H9 (cell line): ENCODE measurements at regions not wholly inside any gene's neighbourhood (a gene's known extent, or its start where the extent isn't known, plus 50 kb on each side); places are given as distances from the start of the nearest gene placed in this dataset.

Experiments used
- DNase-seq: peaks from one replicate; pipeline ENCODE4 v3.0.0-alpha.2; 2017
- H2AFZ ChIP-seq: one replicate; pipeline ENCODE4 v1.6.1; 2013; ENCODE audit warnings: mild to moderate bottlenecking, low read length, control low read depth, moderate library complexity
- H2AK5ac ChIP-seq: 2 replicates; pipeline ENCODE4 v1.6.1; 2013; ENCODE audit warnings: low read length, control low read depth, mixed read lengths; ENCODE audit not compliant: insufficient read length
- H2BK120ac ChIP-seq: one replicate; pipeline ENCODE4 v1.6.1; 2013; ENCODE audit warnings: low read depth, mild to moderate bottlenecking, low read length, control low read depth, inconsistent platforms; ENCODE audit not compliant: poor library complexity, severe bottlenecking
- H2BK12ac ChIP-seq: 2 replicates; pipeline ENCODE4 v1.6.1; 2013; ENCODE audit warnings: low read length, control low read depth, mixed read lengths, low read depth; ENCODE audit not compliant: insufficient read length
- H2BK15ac ChIP-seq: 2 replicates; pipeline ENCODE4 v1.6.1; 2013; ENCODE audit warnings: low read depth, low read length, control low read depth
- H2BK20ac ChIP-seq: one replicate; pipeline ENCODE4 v1.6.1; 2013; ENCODE audit warnings: low read depth, mild to moderate bottlenecking, low read length, control low read depth, inconsistent platforms; ENCODE audit not compliant: poor library complexity, severe bottlenecking
- H2BK5ac ChIP-seq: 2 replicates; pipeline ENCODE4 v1.6.1; 2013; ENCODE audit warnings: low read length, control low read depth, mixed read lengths; ENCODE audit not compliant: insufficient read length
- H3K14ac ChIP-seq: 2 replicates; pipeline ENCODE4 v1.6.1; 2013; ENCODE audit warnings: low read length, control low read depth; ENCODE audit not compliant: insufficient read depth
- H3K18ac ChIP-seq: 2 replicates; pipeline ENCODE4 v1.6.1; 2013; ENCODE audit warnings: low read depth, mild to moderate bottlenecking, mixed read lengths, low read length, control low read depth; ENCODE audit not compliant: insufficient read length
- H3K23ac ChIP-seq: 2 replicates; pipeline ENCODE4 v1.6.1; 2013; ENCODE audit warnings: low read length, control low read depth, mixed read lengths, low read depth; ENCODE audit not compliant: insufficient read length
- H3K23me2 ChIP-seq: 2 replicates; pipeline ENCODE4 v1.6.1; 2013; ENCODE audit warnings: low read depth, mild to moderate bottlenecking, mixed read lengths, low read length, control low read depth; ENCODE audit not compliant: insufficient read length, poor library complexity, severe bottlenecking
- H3K27ac ChIP-seq: 2 replicates; pipeline ENCODE4 v1.5.1; 2013; ENCODE audit warnings: low read length, control low read depth, mixed read lengths, low read depth; ENCODE audit not compliant: insufficient read length
- H3K27me3 ChIP-seq: 2 replicates; pipeline ENCODE4 v1.6.1; 2013; ENCODE audit warnings: low read length, control low read depth, inconsistent platforms; ENCODE audit not compliant: insufficient read depth
- H3K4ac ChIP-seq: 2 replicates; pipeline ENCODE4 v1.6.1; 2013; ENCODE audit warnings: low read depth, mild to moderate bottlenecking, control low read depth, inconsistent platforms, low read length, moderate library complexity
- H3K4me1 ChIP-seq: 2 replicates; pipeline ENCODE4 v1.6.1; 2013; ENCODE audit warnings: low read length, control low read depth, inconsistent platforms; ENCODE audit not compliant: insufficient read depth
- H3K4me2 ChIP-seq: 2 replicates; pipeline ENCODE4 v1.6.1; 2013; ENCODE audit warnings: low read length, control low read depth, mixed read lengths; ENCODE audit not compliant: insufficient read length, insufficient read depth
- H3K56ac ChIP-seq: 2 replicates; pipeline ENCODE4 v1.6.1; 2013; ENCODE audit warnings: low read depth, mild to moderate bottlenecking, mixed read lengths, low read length, control low read depth; ENCODE audit not compliant: insufficient read length
- H3K79me1 ChIP-seq: 2 replicates; pipeline ENCODE4 v1.6.1; 2013; ENCODE audit warnings: low read depth, mild to moderate bottlenecking, moderate library complexity, low read length, control low read depth, inconsistent platforms; ENCODE audit not compliant: insufficient read depth, poor library complexity, severe bottlenecking
- H3K79me2 ChIP-seq: 2 replicates; pipeline ENCODE4 v1.6.1; 2013; ENCODE audit warnings: low read length, control low read depth, inconsistent platforms; ENCODE audit not compliant: insufficient read depth
- H3K9ac ChIP-seq: 2 replicates; pipeline ENCODE4 v1.6.1; 2013; ENCODE audit warnings: low read length, control low read depth, mixed read lengths; ENCODE audit not compliant: insufficient read length; ENCODE audit errors: extremely low read depth
- H3K9me3 ChIP-seq: one replicate; pipeline ENCODE4 v1.6.1; 2013; ENCODE audit warnings: low read depth, low read length, inconsistent platforms; ENCODE audit not compliant: control insufficient read depth
- H3T11ph ChIP-seq: one replicate; pipeline ENCODE4 v1.6.1; 2013; ENCODE audit warnings: mild to moderate bottlenecking, low read length, control low read depth, inconsistent platforms
- H4K20me1 ChIP-seq: one replicate; pipeline ENCODE4 v1.6.1; 2013; ENCODE audit not compliant: control insufficient read depth, insufficient read length, insufficient read depth
- H4K5ac ChIP-seq: 2 replicates; pipeline ENCODE4 v1.6.1; 2013; ENCODE audit warnings: low read depth, mild to moderate bottlenecking, mixed read lengths, low read length, control low read depth; ENCODE audit not compliant: insufficient read length
- H4K8ac ChIP-seq: replicated peaks from 2 replicates; pipeline ENCODE4 v1.6.1; 2013; ENCODE audit warnings: low read length, control low read depth, mixed read lengths, low read depth; ENCODE audit not compliant: insufficient read length
- H4K91ac ChIP-seq: 2 replicates; pipeline ENCODE4 v1.6.1; 2013; ENCODE audit warnings: low read depth, mild to moderate bottlenecking, moderate library complexity, mixed read lengths, low read length, control low read depth; ENCODE audit not compliant: insufficient read length
- H3K27ac Mint-ChIP-seq, 3 experiments: 2 replicates in 2 of 3; 3 replicates in 1 of 3; pipeline ENCODE4 v1.8.0; 2020 to 2021; ENCODE audit warnings: mixed read lengths in 3 of 3, mild to moderate bottlenecking in 1 of 3, moderate library complexity in 1 of 3
- H3K27me3 Mint-ChIP-seq: 2 replicates; pipeline ENCODE4 v1.8.0; 2021; ENCODE audit warnings: low read depth, mild to moderate bottlenecking, moderate library complexity, mixed read lengths
- H3K36me3 Mint-ChIP-seq, 3 experiments: 2 replicates in 2 of 3; 3 replicates in 1 of 3; pipeline ENCODE4 v1.8.0; 2020 to 2021; ENCODE audit warnings: low read depth in 3 of 3, mixed read lengths in 3 of 3; ENCODE audit not compliant: insufficient read depth in 1 of 3
- H3K4me1 Mint-ChIP-seq, 2 experiments: 2 replicates each; pipeline ENCODE4 v1.8.0; 2020; ENCODE audit warnings: mixed read lengths in 2 of 2
- H3K4me3 Mint-ChIP-seq, 2 experiments: 2 replicates in 1 of 2; 3 replicates in 1 of 2; pipeline ENCODE4 v1.8.0; 2020 to 2021; ENCODE audit warnings: mild to moderate bottlenecking in 2 of 2, mixed read lengths in 2 of 2, moderate library complexity in 1 of 2
- H3K9me3 Mint-ChIP-seq, 2 experiments: 2 replicates in 1 of 2; 3 replicates in 1 of 2; pipeline ENCODE4 v1.8.0; 2020; ENCODE audit warnings: mild to moderate bottlenecking in 2 of 2, mixed read lengths in 2 of 2, moderate library complexity in 1 of 2
- WGBS: extraction: QIAGEN DNeasy Blood & Tissue Kit; methylation state at CpG from one replicate; pipeline ENCODE4 v1.1.7; 2013; ENCODE audit warnings: missing lambda C conversion rate, low lambda C conversion rate, mixed read lengths; ENCODE audit not compliant: insufficient read length; ENCODE audit errors: extremely low coverage; 5-methylcytosine and 5-hydroxymethylcytosine counted together
- TF ChIP-seq, protein P1 (sequence below): fragments of 200-600 bp; sonication (generic); conservative IDR thresholded peaks from 3 replicates; pipeline ENCODE4 v1.8.0; 2021; ENCODE audit warnings: antibody characterized with exemption, mild to moderate bottlenecking

DNA sequence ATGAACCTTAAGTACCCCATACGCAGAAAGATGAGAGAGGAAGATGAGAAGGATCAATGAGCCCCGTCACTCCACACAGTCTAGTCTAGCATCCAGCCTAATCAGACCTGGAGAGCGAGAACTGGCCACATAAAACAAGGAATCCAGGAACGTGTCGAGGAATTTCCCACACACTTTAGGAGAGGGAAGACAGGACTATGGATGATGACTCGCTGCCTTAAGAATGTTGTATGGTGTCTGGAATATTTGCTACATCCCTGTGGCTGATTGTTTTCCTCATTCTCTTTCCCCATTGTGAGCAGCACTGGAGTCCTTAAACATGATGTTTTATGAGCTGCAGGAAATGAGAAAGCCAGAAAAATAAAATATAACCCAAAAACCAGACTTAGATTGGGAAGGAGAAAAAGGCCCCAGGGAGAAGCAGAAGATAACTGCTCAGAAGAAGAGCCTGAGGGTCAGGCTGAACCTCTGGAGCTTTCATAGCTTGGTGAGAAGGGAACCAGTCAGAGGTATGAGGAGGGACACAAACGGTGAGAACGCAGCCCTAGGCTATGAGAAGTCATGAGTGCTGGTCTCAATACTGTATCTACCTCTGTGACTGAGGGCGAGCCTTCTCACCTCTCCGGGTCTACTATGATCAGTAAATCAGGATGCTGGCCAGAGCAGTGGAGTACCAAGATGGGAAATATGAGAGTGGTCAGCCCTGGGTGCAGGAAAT, 139.5 kb upstream of the NOCT start:
- Histone ChIP-seq H2BK5ac (no peak overlapping the region), H3K27ac (no peak overlapping the region), H3K23ac (no peak overlapping the region), H3K79me1 (no peaks in the 10 kb centered on the region), H2BK120ac (no peak overlapping the region), H2BK20ac (no peak overlapping the region), H4K20me1 (no peaks in the 10 kb centered on the region), H3K4me2 (no peak overlapping the region), H2AFZ (no peak overlapping the region), H3K23me2 (no peaks in the 10 kb centered on the region), H3K14ac (no peak overlapping the region), H4K5ac (no peak overlapping the region), H3K9me3 (no peaks in the 10 kb centered on the region), H2BK12ac (no peak overlapping the region), H3K4ac (no peak overlapping the region), H3T11ph (no peak overlapping the region), H3K27me3 (no peaks in the 10 kb centered on the region), H3K9ac (no peak overlapping the region), H4K91ac (no peak overlapping the region), H2BK15ac (no peak overlapping the region), H4K8ac (no peak overlapping the region), H3K4me1 (no peaks in the 10 kb centered on the region), H3K79me2 (no peaks in the 10 kb centered on the region), H3K18ac (no peak overlapping the region), H3K56ac (no peak overlapping the region), H2AK5ac (no peak overlapping the region)
- Mint-ChIP-seq H3K4me1 (peaks cover 4 to 9% of the 10 kb centered on the region in 2 experiments), H3K27ac (no peak overlapping the region), H3K36me3 (peaks cover 0 to 2% (median 0%) of the 10 kb centered on the region in 3 experiments; a peak in 2 of 7 replicates), H3K27me3 (peaks cover 2% of the 10 kb centered on the region; the same call in 1 of the 2 replicates), H3K9me3 (peaks cover 2 to 3% of the 10 kb centered on the region in 2 experiments; a peak in 4 of 5 replicates), H3K4me3 (no peak overlapping the region)
- WGBS = no CpG with 5 or more reads among the region's 10 CpGs
- TF ChIP-seq, protein P1, sequence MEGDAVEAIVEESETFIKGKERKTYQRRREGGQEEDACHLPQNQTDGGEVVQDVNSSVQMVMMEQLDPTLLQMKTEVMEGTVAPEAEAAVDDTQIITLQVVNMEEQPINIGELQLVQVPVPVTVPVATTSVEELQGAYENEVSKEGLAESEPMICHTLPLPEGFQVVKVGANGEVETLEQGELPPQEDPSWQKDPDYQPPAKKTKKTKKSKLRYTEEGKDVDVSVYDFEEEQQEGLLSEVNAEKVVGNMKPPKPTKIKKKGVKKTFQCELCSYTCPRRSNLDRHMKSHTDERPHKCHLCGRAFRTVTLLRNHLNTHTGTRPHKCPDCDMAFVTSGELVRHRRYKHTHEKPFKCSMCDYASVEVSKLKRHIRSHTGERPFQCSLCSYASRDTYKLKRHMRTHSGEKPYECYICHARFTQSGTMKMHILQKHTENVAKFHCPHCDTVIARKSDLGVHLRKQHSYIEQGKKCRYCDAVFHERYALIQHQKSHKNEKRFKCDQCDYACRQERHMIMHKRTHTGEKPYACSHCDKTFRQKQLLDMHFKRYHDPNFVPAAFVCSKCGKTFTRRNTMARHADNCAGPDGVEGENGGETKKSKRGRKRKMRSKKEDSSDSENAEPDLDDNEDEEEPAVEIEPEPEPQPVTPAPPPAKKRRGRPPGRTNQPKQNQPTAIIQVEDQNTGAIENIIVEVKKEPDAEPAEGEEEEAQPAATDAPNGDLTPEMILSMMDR = no peak
- no peak for DNase-seq
